Bronchial epithelial cell (primary cell): ENCODE measurements at regions not wholly inside any gene's neighbourhood (a gene's known extent, or its start where the extent isn't known, plus 50 kb on each side); places are given as distances from the start of the nearest gene placed in this dataset.

ENCODE experiments used
- DNase-seq: peaks from one replicate; pipeline ENCODE4 v3.0.0-alpha.2; 2010; ENCODE audit warnings: low read depth
- FAIRE-seq: peaks from 2 replicates; lab custom pipeline; 2011; peaks lifted over from hg19 to GRCh38; lab: Jason Lieb, UNC
- H3K27me3 ChIP-seq: 2 replicates; pipeline ENCODE4 v1.5.1; 2011; ENCODE audit warnings: low read length; ENCODE audit not compliant: control insufficient read depth, insufficient read depth
- H3K36me3 ChIP-seq: 2 replicates; pipeline ENCODE4 v1.5.1; 2011; ENCODE audit warnings: low read length; ENCODE audit not compliant: control insufficient read depth, insufficient read depth
- H3K4me3 ChIP-seq: 2 replicates; pipeline ENCODE4 v1.5.1; 2011; ENCODE audit warnings: mild to moderate bottlenecking, low read depth, low read length, control low read depth
- CTCF ChIP-seq: IDR thresholded peaks from 2 replicates; pipeline ENCODE4 v1.5.1; 2011; ENCODE audit warnings: mild to moderate bottlenecking, moderate library complexity, low read length, control low read depth, inconsistent platforms; ENCODE audit not compliant: insufficient read depth, severe bottlenecking

- no peak overlapping the region for H3K4me3 ChIP-seq
- no peak for FAIRE-seq
- no peaks in the 10 kb centered on the region for H3K27me3 ChIP-seq
- no peaks in the 10 kb centered on the region for H3K36me3 ChIP-seq
- DNase-seq: no peak
- no peak for TF ChIP-seq CTCF
These were observed 205.7 kb downstream of the TOMM20 start for GRCh38 chr1:234922987-234923386.

- H3K27me3 ChIP-seq: no peaks in the 10 kb centered on the region
- H3K36me3 ChIP-seq: no peaks in the 10 kb centered on the region
- DNase-seq (peak; percentile 32), FAIRE-seq (no peak)
- TF ChIP-seq CTCF: no peak
- no peak overlapping the region for H3K4me3 ChIP-seq
These were observed 207.2 kb downstream of the TOMM20 start for GRCh38 chr1:234921266-234922062.

GRCh38 chr1:234920843-234921140 is 207.8 kb downstream of the TOMM20 start:
- Histone ChIP-seq H3K27me3 (no peaks in the 10 kb centered on the region), H3K4me3 (no peak overlapping the region), H3K36me3 (no peaks in the 10 kb centered on the region)
- FAIRE-seq (no peak), DNase-seq (no peak)
- TF ChIP-seq CTCF: no peak

GRCh38 chr1:234920136-234920842 is 208.3 kb downstream of the TOMM20 start:
- FAIRE-seq: no peak

GRCh38 chr1:234918961-234919761 is 209.5 kb downstream of the TOMM20 start:
- FAIRE-seq (no peak), DNase-seq (no peak)
- Histone ChIP-seq H3K4me3 (no peak overlapping the region), H3K36me3 (no peaks in the 10 kb centered on the region), H3K27me3 (no peaks in the 10 kb centered on the region)
- no peak for TF ChIP-seq CTCF

More at GRCh38 chr1:234920136-234920842, 208.3 kb downstream of the TOMM20 start:
- H3K36me3 ChIP-seq: no peaks in the 10 kb centered on the region
- H3K27me3 ChIP-seq: no peaks in the 10 kb centered on the region
- TF ChIP-seq CTCF: no peak
- H3K4me3 ChIP-seq: no peak overlapping the region
- no peak for DNase-seq
